ENCODE measurements at regions not wholly inside any gene's neighbourhood (a gene's known extent, or its start where the extent isn't known, plus 50 kb on each side); places are given as distances from the start of the nearest gene placed in this dataset.

DNA sequence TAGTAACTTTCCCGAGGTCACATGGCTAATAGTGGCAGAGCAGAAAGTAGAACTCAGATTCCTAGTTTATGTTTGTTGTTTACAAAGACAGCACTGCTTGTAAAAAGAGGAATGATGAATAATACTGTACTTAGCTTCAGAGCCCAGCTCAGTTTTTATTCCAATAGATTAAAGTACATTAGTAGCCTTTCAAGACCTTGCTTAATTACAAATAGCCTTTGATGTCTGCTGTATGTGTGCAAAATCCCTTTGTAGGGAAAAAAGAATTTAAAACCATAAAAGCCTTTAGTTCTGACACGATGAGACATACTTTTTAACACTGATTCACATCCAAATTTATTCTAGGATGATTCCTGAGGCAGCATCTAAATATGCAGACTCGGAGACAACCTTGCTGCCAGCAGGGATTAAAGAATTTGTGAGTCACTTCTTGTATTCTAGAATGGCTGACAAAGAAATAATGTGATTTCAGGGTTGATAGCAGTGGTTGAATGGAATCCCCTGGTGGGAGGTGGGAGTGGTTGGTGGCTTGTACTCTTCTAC lies 324.2 kb upstream of the TGFBR2 start:
- peaks cover 41% of the 10 kb centered on the region for H3K36me3 Mint-ChIP-seq
- H3K9me3 Mint-ChIP-seq: peaks cover 38% of the 10 kb centered on the region
- H3K27me3 Mint-ChIP-seq (ENCODE audit: low read depth): no peaks in the 10 kb centered on the region
- no peak for TF ChIP-seq NFATC4 (CRISPR knock-in tag; IDR thresholded peaks at IDR 0.05)
- 0 out of 2 replicates have a peak, but pooled peaks have one; percentile 17 for TF ChIP-seq NFE2L1 (CRISPR knock-in tag; IDR thresholded peaks at IDR 0.05)
- no peak for DNase-seq (ENCODE audit: low spot score)
- ChIA-PET POLR2A (no interaction called here), CTCF (no interaction called here)
- H3K4me1 Mint-ChIP-seq: peaks cover 23% of the 10 kb centered on the region
- H3K4me3 Mint-ChIP-seq: peak overlapping the region; percentile 12; the same call in 1 of the 2 replicates
- peak overlapping the region; percentile 53; the same call in 1 of the 2 replicates for H3K27ac Mint-ChIP-seq
- peak; percentile 95 for ATAC-seq

DNA sequence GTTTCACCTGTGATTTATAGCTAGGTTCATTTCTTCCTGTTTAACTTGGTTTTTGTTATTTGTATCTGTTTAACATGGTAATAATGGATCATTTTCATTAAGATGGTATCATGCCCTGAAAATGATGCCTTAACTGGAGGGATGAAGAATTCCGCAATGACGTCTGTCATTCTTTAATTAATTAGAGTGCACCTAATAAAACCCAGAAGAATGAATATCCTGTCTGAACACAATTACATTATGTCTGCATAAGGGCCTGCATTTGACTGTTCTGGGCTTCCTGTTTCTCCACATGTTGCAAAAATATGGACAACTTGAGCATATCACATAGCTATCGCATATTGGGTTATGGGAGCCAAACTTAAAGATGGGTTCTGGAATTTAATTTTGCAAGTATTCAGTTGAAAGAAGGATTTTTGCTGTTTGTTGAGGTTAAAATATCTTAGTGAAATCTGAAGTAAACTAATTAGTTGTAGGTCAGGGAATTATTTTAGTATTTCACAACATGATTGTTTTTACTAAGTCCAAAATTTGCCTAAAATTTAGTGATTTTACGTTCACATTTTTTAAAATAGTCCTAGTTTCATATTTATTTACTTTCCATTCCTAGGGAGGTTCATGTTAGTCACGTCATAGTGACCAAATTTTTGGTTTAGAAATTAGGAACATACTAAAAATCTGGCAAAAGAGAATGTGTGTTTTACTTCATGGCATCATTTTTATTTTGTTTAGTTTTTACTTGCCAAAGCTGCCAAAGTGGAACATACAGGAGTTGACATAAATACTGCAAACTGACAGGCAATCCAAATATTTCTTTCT lies 321.0 kb upstream of the TGFBR2 start:
- CTCF ChIA-PET: no interaction called here
- H3K9me3 Mint-ChIP-seq: peaks cover 13% of the 10 kb centered on the region

DNA sequence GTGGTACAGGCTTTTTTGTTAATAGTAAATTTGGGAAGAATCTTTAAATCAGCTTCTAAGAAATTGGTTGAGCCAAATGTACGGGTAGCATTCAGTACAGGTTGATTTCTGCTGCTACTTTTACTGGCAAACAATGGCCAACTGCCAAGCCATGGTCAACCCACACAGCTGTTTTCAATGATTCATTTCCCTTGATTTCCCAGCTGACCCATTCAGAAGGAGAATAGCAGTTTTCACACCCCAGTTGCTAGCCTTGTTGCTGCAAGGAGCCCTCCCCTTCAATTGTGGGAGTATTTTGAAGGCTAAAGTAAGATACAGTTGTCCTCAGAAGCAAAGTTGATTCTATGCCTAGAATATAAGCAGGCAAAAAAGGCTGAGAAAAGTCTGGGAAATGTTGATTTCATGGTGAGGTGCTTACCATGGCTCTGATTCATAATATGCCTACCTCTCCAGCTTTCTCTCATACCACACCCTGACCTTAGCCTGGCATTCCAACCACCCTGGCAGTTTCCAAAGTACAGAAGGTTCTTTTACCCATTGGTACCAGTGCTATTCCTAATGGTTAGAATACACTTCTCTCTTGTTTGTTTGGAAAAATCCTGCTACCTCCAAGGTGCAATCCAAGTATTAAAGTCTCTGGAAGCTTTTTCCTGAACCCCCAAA lies 320.3 kb upstream of the TGFBR2 start:
- Mint-ChIP-seq H3K27ac (no peak overlapping the region), H3K27me3 (ENCODE audit: low read depth) (no peaks in the 10 kb centered on the region), H3K36me3 (peaks cover 5% of the 10 kb centered on the region), H3K4me3 (no peak overlapping the region), H3K4me1 (peaks cover 34% of the 10 kb centered on the region), H3K9me3 (peaks cover 5% of the 10 kb centered on the region)
- ChIA-PET CTCF (no interaction called here), POLR2A (no interaction called here)
- DNase-seq (ENCODE audit: low spot score) (no peak), ATAC-seq (no peak)
- TF ChIP-seq, protein P1, sequence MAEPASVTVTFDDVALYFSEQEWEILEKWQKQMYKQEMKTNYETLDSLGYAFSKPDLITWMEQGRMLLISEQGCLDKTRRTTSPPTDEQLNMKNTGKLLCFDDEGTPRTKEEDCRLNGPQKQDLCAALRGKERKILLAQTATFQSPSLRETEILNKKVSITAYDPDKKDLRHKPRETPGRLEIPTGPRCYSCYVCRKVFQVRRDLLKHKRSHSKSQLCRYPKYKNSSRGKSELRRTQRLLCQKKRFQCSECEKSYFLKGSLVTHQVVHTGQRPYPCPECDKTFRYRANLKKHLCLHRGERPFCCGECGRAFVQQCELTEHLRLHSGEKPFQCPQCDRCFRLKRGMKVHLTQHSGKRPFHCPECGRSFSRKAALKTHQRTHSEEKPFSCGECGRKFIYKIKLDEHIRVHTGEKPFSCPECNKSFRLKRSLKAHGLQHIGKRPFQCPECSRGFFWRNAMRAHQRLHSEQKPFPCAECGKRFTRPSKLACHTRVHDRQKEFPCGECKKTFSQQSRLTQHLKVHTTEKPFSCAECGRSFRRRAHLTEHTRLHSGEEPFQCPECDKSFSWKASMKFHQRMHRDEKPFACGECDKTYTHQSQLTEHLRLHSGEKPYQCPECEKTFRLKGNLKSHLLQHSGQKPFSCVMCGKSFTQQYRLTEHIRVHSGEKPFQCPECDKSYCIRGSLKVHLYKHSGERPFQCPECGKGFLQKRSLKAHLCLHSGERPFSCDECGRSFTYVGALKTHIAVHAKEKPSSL (CRISPR knock-in tag; conservative IDR thresholded peaks at IDR 0.05): no peak
- TF ChIP-seq, protein P2, sequence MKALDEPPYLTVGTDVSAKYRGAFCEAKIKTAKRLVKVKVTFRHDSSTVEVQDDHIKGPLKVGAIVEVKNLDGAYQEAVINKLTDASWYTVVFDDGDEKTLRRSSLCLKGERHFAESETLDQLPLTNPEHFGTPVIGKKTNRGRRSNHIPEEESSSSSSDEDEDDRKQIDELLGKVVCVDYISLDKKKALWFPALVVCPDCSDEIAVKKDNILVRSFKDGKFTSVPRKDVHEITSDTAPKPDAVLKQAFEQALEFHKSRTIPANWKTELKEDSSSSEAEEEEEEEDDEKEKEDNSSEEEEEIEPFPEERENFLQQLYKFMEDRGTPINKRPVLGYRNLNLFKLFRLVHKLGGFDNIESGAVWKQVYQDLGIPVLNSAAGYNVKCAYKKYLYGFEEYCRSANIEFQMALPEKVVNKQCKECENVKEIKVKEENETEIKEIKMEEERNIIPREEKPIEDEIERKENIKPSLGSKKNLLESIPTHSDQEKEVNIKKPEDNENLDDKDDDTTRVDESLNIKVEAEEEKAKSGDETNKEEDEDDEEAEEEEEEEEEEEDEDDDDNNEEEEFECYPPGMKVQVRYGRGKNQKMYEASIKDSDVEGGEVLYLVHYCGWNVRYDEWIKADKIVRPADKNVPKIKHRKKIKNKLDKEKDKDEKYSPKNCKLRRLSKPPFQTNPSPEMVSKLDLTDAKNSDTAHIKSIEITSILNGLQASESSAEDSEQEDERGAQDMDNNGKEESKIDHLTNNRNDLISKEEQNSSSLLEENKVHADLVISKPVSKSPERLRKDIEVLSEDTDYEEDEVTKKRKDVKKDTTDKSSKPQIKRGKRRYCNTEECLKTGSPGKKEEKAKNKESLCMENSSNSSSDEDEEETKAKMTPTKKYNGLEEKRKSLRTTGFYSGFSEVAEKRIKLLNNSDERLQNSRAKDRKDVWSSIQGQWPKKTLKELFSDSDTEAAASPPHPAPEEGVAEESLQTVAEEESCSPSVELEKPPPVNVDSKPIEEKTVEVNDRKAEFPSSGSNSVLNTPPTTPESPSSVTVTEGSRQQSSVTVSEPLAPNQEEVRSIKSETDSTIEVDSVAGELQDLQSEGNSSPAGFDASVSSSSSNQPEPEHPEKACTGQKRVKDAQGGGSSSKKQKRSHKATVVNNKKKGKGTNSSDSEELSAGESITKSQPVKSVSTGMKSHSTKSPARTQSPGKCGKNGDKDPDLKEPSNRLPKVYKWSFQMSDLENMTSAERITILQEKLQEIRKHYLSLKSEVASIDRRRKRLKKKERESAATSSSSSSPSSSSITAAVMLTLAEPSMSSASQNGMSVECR (CRISPR knock-in tag; IDR thresholded peaks at IDR 0.05; ENCODE audit: borderline replicate concordance): no peak
- TF ChIP-seq, protein P3, sequence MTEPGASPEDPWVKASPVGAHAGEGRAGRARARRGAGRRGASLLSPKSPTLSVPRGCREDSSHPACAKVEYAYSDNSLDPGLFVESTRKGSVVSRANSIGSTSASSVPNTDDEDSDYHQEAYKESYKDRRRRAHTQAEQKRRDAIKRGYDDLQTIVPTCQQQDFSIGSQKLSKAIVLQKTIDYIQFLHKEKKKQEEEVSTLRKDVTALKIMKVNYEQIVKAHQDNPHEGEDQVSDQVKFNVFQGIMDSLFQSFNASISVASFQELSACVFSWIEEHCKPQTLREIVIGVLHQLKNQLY (CRISPR knock-in tag; IDR thresholded peaks at IDR 0.05): no peak
- TF ChIP-seq CREB1 (CRISPR knock-in tag; IDR thresholded peaks at IDR 0.05) (no peak), FOXP1 (CRISPR knock-in tag; IDR thresholded peaks at IDR 0.05; ENCODE audit: borderline replicate concordance) (no peak), RELA (CRISPR knock-in tag; IDR thresholded peaks at IDR 0.05; ENCODE audit: borderline replicate concordance) (no peak), CBFB (CRISPR knock-in tag; IDR thresholded peaks at IDR 0.05; ENCODE audit: low read depth) (no peak), GABPB1 (CRISPR knock-in tag; IDR thresholded peaks at IDR 0.05) (no peak)
- TF ChIP-seq, protein P4, sequence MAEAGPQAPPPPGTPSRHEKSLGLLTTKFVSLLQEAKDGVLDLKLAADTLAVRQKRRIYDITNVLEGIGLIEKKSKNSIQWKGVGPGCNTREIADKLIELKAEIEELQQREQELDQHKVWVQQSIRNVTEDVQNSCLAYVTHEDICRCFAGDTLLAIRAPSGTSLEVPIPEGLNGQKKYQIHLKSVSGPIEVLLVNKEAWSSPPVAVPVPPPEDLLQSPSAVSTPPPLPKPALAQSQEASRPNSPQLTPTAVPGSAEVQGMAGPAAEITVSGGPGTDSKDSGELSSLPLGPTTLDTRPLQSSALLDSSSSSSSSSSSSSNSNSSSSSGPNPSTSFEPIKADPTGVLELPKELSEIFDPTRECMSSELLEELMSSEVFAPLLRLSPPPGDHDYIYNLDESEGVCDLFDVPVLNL (CRISPR knock-in tag; IDR thresholded peaks at IDR 0.05; ENCODE audit: borderline replicate concordance, low read depth): no peak

More for the DNA sequence above, 321.0 kb upstream of the TGFBR2 start:
- peaks cover 34% of the 10 kb centered on the region for H3K4me1 Mint-ChIP-seq
- no peak for ATAC-seq
- TF ChIP-seq SP1 (CRISPR knock-in tag; conservative IDR thresholded peaks at IDR 0.05): no peak
- TF ChIP-seq, protein P5, sequence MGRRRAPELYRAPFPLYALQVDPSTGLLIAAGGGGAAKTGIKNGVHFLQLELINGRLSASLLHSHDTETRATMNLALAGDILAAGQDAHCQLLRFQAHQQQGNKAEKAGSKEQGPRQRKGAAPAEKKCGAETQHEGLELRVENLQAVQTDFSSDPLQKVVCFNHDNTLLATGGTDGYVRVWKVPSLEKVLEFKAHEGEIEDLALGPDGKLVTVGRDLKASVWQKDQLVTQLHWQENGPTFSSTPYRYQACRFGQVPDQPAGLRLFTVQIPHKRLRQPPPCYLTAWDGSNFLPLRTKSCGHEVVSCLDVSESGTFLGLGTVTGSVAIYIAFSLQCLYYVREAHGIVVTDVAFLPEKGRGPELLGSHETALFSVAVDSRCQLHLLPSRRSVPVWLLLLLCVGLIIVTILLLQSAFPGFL (CRISPR knock-in tag; IDR thresholded peaks at IDR 0.05; ENCODE audit: borderline replicate concordance): no peak
- no peak for TF ChIP-seq ESRRA (CRISPR knock-in tag; IDR thresholded peaks at IDR 0.05; ENCODE audit: borderline replicate concordance)
- no peak for TF ChIP-seq TP53 (CRISPR knock-in tag; IDR thresholded peaks at IDR 0.05)
- peaks cover 10% of the 10 kb centered on the region for H3K36me3 Mint-ChIP-seq
- H3K4me3 Mint-ChIP-seq: no peak overlapping the region
- POLR2A ChIA-PET: no interaction called here
- H3K27ac Mint-ChIP-seq: no peak overlapping the region
- no peak for DNase-seq (ENCODE audit: low spot score)
- no peaks in the 10 kb centered on the region for H3K27me3 Mint-ChIP-seq (ENCODE audit: low read depth)
